Brain microvascular endothelial cell (primary cell): ENCODE measurements at regions not wholly inside any gene's neighbourhood (a gene's known extent, or its start where the extent isn't known, plus 50 kb on each side); places are given as distances from the start of the nearest gene placed in this dataset.

Experiments used
- DNase-seq: peaks from one replicate; pipeline ENCODE4 v3.0.0-alpha.2; 2020
- H3K27ac ChIP-seq: fragments of 250-450 bp; sonication (Bioruptor Pico); 2 replicates; pipeline ENCODE4 v1.5.1; 2020; ENCODE audit warnings: mild to moderate bottlenecking, moderate library complexity
- H3K27me3 ChIP-seq: fragments of 250-450 bp; sonication (Bioruptor Pico); replicated peaks from 2 replicates; pipeline ENCODE4 v1.5.1; 2020; ENCODE audit warnings: mild to moderate bottlenecking
- H3K36me3 ChIP-seq: fragments of 250-450 bp; sonication (Bioruptor Pico); replicated peaks from 2 replicates; pipeline ENCODE4 v1.5.1; 2020; ENCODE audit warnings: mild to moderate bottlenecking
- H3K4me3 ChIP-seq: 2 replicates; pipeline ENCODE4 v1.5.1; 2011; ENCODE audit warnings: low read depth, mild to moderate bottlenecking, control low read depth, low read length, moderate library complexity
- in situ Hi-C: cut with HindIII; loops from 2 replicates; pipeline ENCODE4 v1.10.0; 2017; ENCODE audit warnings: low sequenced_read_pairs, low pct_ligation_motif_present
- TF ChIP-seq, protein P1 (sequence below): IDR thresholded peaks from 2 replicates; pipeline ENCODE4 v1.5.1; 2011; ENCODE audit warnings: low read depth, mild to moderate bottlenecking, moderate library complexity, low read length, control low read depth, inconsistent platforms; ENCODE audit errors: missing control alignments

DNA sequence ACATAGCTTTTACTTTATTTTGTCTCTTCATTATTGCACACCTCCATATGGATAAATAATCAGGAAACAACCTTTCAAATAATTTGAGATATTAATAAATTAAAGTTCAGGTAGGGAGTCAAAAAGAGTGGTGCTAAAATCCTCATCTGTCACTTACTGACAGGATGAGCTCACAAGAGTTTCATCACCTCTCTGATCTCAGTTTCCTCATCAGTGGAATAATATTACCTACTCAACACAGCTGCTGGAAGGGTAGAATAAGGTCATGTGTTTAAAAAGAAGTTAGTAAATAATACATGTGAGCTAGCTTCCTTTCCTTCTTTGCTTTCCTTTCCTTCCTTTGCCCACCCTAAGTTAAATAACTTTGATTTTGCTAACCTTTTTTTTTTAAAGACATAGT lies 61.9 kb downstream of the RDH14 start:
- Histone ChIP-seq H3K4me3 (no peak overlapping the region), H3K36me3 (no peaks in the 10 kb centered on the region), H3K27ac (no peak overlapping the region), H3K27me3 (no peaks in the 10 kb centered on the region)
- in situ Hi-C loops: no loop called here
- TF ChIP-seq, protein P1, sequence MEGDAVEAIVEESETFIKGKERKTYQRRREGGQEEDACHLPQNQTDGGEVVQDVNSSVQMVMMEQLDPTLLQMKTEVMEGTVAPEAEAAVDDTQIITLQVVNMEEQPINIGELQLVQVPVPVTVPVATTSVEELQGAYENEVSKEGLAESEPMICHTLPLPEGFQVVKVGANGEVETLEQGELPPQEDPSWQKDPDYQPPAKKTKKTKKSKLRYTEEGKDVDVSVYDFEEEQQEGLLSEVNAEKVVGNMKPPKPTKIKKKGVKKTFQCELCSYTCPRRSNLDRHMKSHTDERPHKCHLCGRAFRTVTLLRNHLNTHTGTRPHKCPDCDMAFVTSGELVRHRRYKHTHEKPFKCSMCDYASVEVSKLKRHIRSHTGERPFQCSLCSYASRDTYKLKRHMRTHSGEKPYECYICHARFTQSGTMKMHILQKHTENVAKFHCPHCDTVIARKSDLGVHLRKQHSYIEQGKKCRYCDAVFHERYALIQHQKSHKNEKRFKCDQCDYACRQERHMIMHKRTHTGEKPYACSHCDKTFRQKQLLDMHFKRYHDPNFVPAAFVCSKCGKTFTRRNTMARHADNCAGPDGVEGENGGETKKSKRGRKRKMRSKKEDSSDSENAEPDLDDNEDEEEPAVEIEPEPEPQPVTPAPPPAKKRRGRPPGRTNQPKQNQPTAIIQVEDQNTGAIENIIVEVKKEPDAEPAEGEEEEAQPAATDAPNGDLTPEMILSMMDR: no peak
- no peak for DNase-seq

- Histone ChIP-seq H3K27me3 (no peaks in the 10 kb centered on the region), H3K4me3 (no peak overlapping the region), H3K36me3 (no peaks in the 10 kb centered on the region), H3K27ac (no peak overlapping the region)
- TF ChIP-seq, protein P1: no peak
- no peak for DNase-seq
- in situ Hi-C loops: no loop called here
Observed at GRCh38 chr2:18496516-18496915, 63.9 kb downstream of the RDH14 start.

DNA sequence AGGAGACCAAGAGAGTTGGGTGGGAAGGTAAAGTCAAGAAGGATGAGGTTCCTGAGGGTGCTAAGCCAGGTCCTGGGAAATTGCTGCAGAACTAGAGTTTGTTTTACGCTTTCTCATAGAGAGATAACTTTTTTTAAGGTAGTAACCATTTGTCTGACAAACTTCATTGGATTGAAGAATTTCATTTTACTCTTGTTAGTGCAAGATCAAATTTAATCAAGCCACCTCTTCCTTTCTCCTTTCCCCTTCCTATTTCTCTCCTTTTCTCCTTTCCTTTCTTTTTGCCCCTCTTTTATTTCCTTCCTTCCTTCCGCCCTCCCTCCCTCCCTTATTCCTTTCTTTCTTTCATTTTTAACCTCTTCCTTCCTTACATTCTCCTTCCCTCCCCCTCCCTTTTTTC lies 65.4 kb downstream of the RDH14 start:
- no peak for DNase-seq
- in situ Hi-C loops: no loop called here
- TF ChIP-seq, protein P1: no peak
- H3K36me3 ChIP-seq: no peaks in the 10 kb centered on the region
- H3K4me3 ChIP-seq: no peak overlapping the region
- no peaks in the 10 kb centered on the region for H3K27me3 ChIP-seq
- H3K27ac ChIP-seq: no peak overlapping the region

GRCh38 chr2:18492721-18493120 lies 67.7 kb downstream of the RDH14 start:
- H3K27me3 ChIP-seq: no peaks in the 10 kb centered on the region
- H3K36me3 ChIP-seq: no peaks in the 10 kb centered on the region
- no peak overlapping the region for H3K4me3 ChIP-seq
- TF ChIP-seq, protein P1: no peak
- no peak overlapping the region for H3K27ac ChIP-seq
- no peak for DNase-seq
- in situ Hi-C loops: no loop called here

DNA sequence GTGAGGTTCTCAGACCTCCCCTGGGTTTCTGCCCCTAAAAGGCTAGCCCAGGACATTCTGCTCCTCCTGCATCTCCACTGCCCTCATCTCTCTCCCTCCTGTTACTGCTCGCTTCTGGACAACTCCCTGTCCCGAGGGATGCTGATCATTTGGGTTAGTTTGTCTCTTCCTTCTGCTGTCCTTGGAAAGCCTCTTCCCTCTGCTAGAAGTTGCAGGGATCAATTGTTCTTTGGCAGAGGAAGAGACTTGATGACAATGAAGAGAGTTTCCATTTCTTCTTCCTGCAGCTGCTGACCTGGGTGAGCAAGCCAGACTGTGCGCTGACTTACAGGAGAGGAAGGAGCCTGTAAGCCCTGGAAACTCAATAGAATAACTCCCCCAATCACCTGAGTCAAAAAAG lies 68.9 kb downstream of the RDH14 start:
- TF ChIP-seq, protein P1: no peak
- in situ Hi-C loops: no loop called here
- no peaks in the 10 kb centered on the region for H3K36me3 ChIP-seq
- DNase-seq: no peak
- H3K27me3 ChIP-seq: no peaks in the 10 kb centered on the region
- H3K27ac ChIP-seq: no peak overlapping the region
- H3K4me3 ChIP-seq: no peak overlapping the region

DNA sequence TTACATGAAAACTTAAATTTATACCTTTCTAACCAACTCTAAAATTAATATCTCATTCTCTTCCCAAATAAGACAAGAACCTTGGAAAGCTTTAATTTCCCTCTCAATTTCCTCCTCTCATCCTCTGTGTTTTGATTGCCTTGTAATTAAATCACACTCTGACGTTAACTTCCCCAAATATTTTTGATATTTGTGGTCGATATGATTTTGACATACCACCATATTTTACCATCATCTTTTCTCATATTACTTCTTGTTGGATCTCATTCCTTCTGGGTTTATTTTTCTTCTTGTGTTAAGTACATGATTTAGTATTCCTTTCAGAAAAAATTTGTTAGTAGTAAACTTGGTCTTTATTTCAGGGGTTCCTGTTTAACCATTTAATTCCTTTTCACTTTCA lies 69.6 kb downstream of the RDH14 start:
- Histone ChIP-seq H3K36me3 (no peaks in the 10 kb centered on the region), H3K4me3 (no peak overlapping the region), H3K27me3 (no peaks in the 10 kb centered on the region), H3K27ac (no peak overlapping the region)
- TF ChIP-seq, protein P1: no peak
- in situ Hi-C loops: no loop called here
- DNase-seq: no peak
